ENCODE measurements at regions not wholly inside any gene's neighbourhood (a gene's known extent, or its start where the extent isn't known, plus 50 kb on each side); places are given as distances from the start of the nearest gene placed in this dataset.

- DNase-seq, result no peak
Observed at GRCh38 chr2:200752332-200752731, 59.4 kb upstream of the BZW1 start.

GRCh38 chr2:200752835-200753234 lies 58.9 kb upstream of the BZW1 start:
- DNase-seq, result no peak

GRCh38 chr2:200756618-200757321 lies 54.9 kb upstream of the BZW1 start:
- DNase-seq, result no peak

- DNase-seq, result no peak
Observed at GRCh38 chr2:200757399-200757798, 54.3 kb upstream of the BZW1 start.

- DNase-seq, result no peak
Observed at GRCh38 chr2:200758341-200758740, 53.4 kb upstream of the BZW1 start.

GRCh38 chr2:200761266-200761665 lies 50.4 kb upstream of the BZW1 start:
- DNase-seq, result no peak
